CD4-positive, alpha-beta T cell treated with Interleukin-17A for 4 hours (primary cell): ENCODE measurements at regions not wholly inside any gene's neighbourhood (a gene's known extent, or its start where the extent isn't known, plus 50 kb on each side); places are given as distances from the start of the nearest gene placed in this dataset.

ENCODE experiments used
- DNase-seq: peaks from one replicate; pipeline ENCODE4 v3.0.0-alpha.2; 2020; ENCODE audit warnings: mixed read lengths

- DNase-seq: no peak
Observed at GRCh38 chr2:219962801-219963200, 335.4 kb downstream of the SLC4A3 start.

GRCh38 chr2:219965287-219966194 lies 338.1 kb downstream of the SLC4A3 start:
- DNase-seq: no peak

- no peak for DNase-seq
Observed at GRCh38 chr2:219967247-219968245, 340.1 kb downstream of the SLC4A3 start.

GRCh38 chr2:219968685-219969345 lies 341.4 kb downstream of the SLC4A3 start:
- DNase-seq: no peak

GRCh38 chr2:219969508-219969907 lies 342.1 kb downstream of the SLC4A3 start:
- no peak for DNase-seq

GRCh38 chr2:219973136-219973535 lies 345.7 kb downstream of the SLC4A3 start:
- DNase-seq: no peak

GRCh38 chr2:219976871-219977270 lies 349.4 kb downstream of the SLC4A3 start:
- DNase-seq: no peak

GRCh38 chr2:219980638-219981037 lies 353.2 kb downstream of the SLC4A3 start:
- DNase-seq: no peak

GRCh38 chr2:219983836-219984235 lies 356.4 kb downstream of the SLC4A3 start:
- no peak for DNase-seq

GRCh38 chr2:219985017-219985416 lies 357.6 kb downstream of the SLC4A3 start:
- DNase-seq: no peak

- DNase-seq: no peak
Observed at GRCh38 chr2:219987830-219988229, 360.4 kb downstream of the SLC4A3 start.

- no peak for DNase-seq
Observed at GRCh38 chr2:219989744-219990143, 362.3 kb downstream of the SLC4A3 start.

- no peak for DNase-seq
Observed at GRCh38 chr2:219991116-219991515, 363.7 kb downstream of the SLC4A3 start.

GRCh38 chr2:219995399-219995798 lies 368.0 kb downstream of the SLC4A3 start:
- no peak for DNase-seq

- no peak for DNase-seq
Observed at GRCh38 chr2:219995991-219996765, 368.7 kb downstream of the SLC4A3 start.

- DNase-seq: no peak
Observed at GRCh38 chr2:219997341-219997851, 370.0 kb downstream of the SLC4A3 start.

GRCh38 chr2:219998107-219998506 lies 370.7 kb downstream of the SLC4A3 start:
- DNase-seq: no peak

GRCh38 chr2:219998714-219999227 lies 371.3 kb downstream of the SLC4A3 start:
- DNase-seq: no peak

- no peak for DNase-seq
Observed at GRCh38 chr2:220000080-220000479, 372.6 kb downstream of the SLC4A3 start.

- no peak for DNase-seq
Observed at GRCh38 chr2:220000586-220000985, 373.2 kb downstream of the SLC4A3 start.

- no peak for DNase-seq
Observed at GRCh38 chr2:220001751-220002150, 374.3 kb downstream of the SLC4A3 start.

GRCh38 chr2:220002251-220002650 lies 374.8 kb downstream of the SLC4A3 start:
- no peak for DNase-seq
